ENCODE measurements at regions not wholly inside any gene's neighbourhood (a gene's known extent, or its start where the extent isn't known, plus 50 kb on each side); places are given as distances from the start of the nearest gene placed in this dataset.
A peak's percentile ranks its signal among the peaks of the same experiment; 100 is the strongest.

DNA sequence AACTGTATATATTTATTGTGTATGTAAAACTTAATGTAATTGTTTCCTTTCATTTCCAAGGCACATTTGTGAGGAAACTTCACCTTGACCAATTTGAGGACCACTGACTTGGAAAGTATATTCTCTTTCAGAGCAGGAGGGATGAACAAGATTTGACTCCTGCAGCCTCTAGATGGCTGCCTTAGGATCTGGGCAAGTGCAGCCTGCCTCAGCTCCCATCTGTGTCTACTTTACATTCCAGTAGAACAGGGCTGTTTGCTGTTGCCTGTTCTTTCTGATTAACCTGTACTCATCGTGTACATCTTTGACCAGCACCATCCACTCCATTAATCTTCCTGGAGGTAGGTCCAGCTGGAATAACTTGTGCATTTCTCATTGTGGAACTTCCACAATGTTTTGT, 312.8 kb downstream of the HLX start:
- no peak overlapping the region for H2BK120ac ChIP-seq (ENCODE audit: insufficient read depth, low read length, poor library complexity)
- H4K12ac ChIP-seq (ENCODE audit: low read depth, low read length), result no peak overlapping the region
- no peak overlapping the region for H3K4ac ChIP-seq (ENCODE audit: low read depth, low read length)
- no peak overlapping the region for H4K8ac ChIP-seq (ENCODE audit: low read depth, low read length)
- no peak overlapping the region for H3K27ac ChIP-seq (ENCODE audit: low read depth, low read length)
- H2AK5ac ChIP-seq (ENCODE audit: low read length), result no peak overlapping the region
- H2BK5ac ChIP-seq (ENCODE audit: low read depth, low read length, poor library complexity), result no peak overlapping the region
- DNase-seq, result no peak
- no peak overlapping the region for H3K9ac ChIP-seq (ENCODE audit: low read length)
- WGBS (ENCODE audit: extremely low coverage, insufficient coverage, insufficient read length), result no CpG with 5 or more reads among the region's 1 CpG
- no peaks in the 10 kb centered on the region for H3K79me2 ChIP-seq (ENCODE audit: control insufficient read depth, insufficient read depth, low read length, poor library complexity)
- no peak overlapping the region for H2BK12ac ChIP-seq (ENCODE audit: low read length)
- H3K9me3 ChIP-seq (ENCODE audit: insufficient read depth, low read depth, low read length), result no peaks in the 10 kb centered on the region
- no peak overlapping the region for H4K91ac ChIP-seq (ENCODE audit: low read depth, low read length)
- H3K4me1 ChIP-seq (ENCODE audit: control insufficient read depth in 1 of 2, insufficient read depth in 2 of 2, low read length in 2 of 2), result no peaks in the 10 kb centered on the region
- H3K14ac ChIP-seq (ENCODE audit: low read length), result no peak overlapping the region
- H3K18ac ChIP-seq (ENCODE audit: low read length), result no peak overlapping the region
- no peak overlapping the region for H2AFZ ChIP-seq (ENCODE audit: insufficient read depth, low read length, poor library complexity)
- no peaks in the 10 kb centered on the region for H3K27me3 ChIP-seq (ENCODE audit: insufficient read depth, low read length)
- H3K4me2 ChIP-seq (ENCODE audit: low read length), result no peak overlapping the region
- H3K79me1 ChIP-seq (ENCODE audit: low read length), result no peaks in the 10 kb centered on the region
- no peak overlapping the region for H3K4me3 ChIP-seq (ENCODE audit: low read depth, low read length)
- no peak overlapping the region for H3K23ac ChIP-seq (ENCODE audit: low read length)
- H3K36me3 ChIP-seq (ENCODE audit: control insufficient read depth in 1 of 2, insufficient read depth in 2 of 2, low read length in 2 of 2), result no peaks in the 10 kb centered on the region

DNA sequence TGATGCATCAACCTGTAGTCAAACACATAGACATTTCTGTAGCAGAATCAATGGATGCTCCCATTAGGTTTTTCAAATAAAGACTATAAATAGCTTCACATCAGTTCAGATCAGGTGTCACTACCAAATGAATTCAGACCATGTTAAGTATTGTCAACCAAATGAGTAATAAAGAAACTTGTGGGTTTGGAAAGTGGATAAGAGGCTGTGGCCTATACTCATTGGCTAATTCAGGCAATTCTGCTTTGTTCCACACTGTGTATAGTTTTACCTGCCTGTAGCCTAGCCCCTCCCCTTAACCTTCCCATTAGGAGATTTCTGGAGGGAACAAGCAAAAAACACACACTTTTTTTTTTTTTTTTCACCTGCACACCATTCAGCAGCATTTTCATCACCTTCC, 321.2 kb downstream of the HLX start:
- H2BK120ac ChIP-seq (ENCODE audit: insufficient read depth, low read length, poor library complexity), result no peak overlapping the region
- H2BK5ac ChIP-seq (ENCODE audit: low read depth, low read length, poor library complexity), result no peak overlapping the region
- H4K91ac ChIP-seq (ENCODE audit: low read depth, low read length), result no peak overlapping the region
- H3K4me2 ChIP-seq (ENCODE audit: low read length), result no peak overlapping the region
- no peaks in the 10 kb centered on the region for H3K36me3 ChIP-seq (ENCODE audit: control insufficient read depth in 1 of 2, insufficient read depth in 2 of 2, low read length in 2 of 2)
- no peak overlapping the region for H3K9ac ChIP-seq (ENCODE audit: low read length)
- no peaks in the 10 kb centered on the region for H3K4me1 ChIP-seq (ENCODE audit: control insufficient read depth in 1 of 2, insufficient read depth in 2 of 2, low read length in 2 of 2)
- H3K4ac ChIP-seq (ENCODE audit: low read depth, low read length), result no peak overlapping the region
- no peak overlapping the region for H3K18ac ChIP-seq (ENCODE audit: low read length)
- no peak overlapping the region for H3K23ac ChIP-seq (ENCODE audit: low read length)
- H3K9me3 ChIP-seq (ENCODE audit: insufficient read depth, low read depth, low read length), result no peaks in the 10 kb centered on the region
- H3K27me3 ChIP-seq (ENCODE audit: insufficient read depth, low read length), result no peaks in the 10 kb centered on the region
- DNase-seq, result no peak
- H2AK5ac ChIP-seq (ENCODE audit: low read length), result no peak overlapping the region
- no peak overlapping the region for H4K12ac ChIP-seq (ENCODE audit: low read depth, low read length)
- H3K14ac ChIP-seq (ENCODE audit: low read length), result no peak overlapping the region
- no peak overlapping the region for H4K8ac ChIP-seq (ENCODE audit: low read depth, low read length)
- no peak overlapping the region for H3K4me3 ChIP-seq (ENCODE audit: low read depth, low read length)
- H2AFZ ChIP-seq (ENCODE audit: insufficient read depth, low read length, poor library complexity), result no peak overlapping the region
- H2BK12ac ChIP-seq (ENCODE audit: low read length), result no peak overlapping the region
- no peak overlapping the region for H3K27ac ChIP-seq (ENCODE audit: low read depth, low read length)
- H3K79me2 ChIP-seq (ENCODE audit: control insufficient read depth, insufficient read depth, low read length, poor library complexity), result no peaks in the 10 kb centered on the region
- no peaks in the 10 kb centered on the region for H3K79me1 ChIP-seq (ENCODE audit: low read length)

- H3K27me3 ChIP-seq (ENCODE audit: insufficient read depth, low read length), result no peaks in the 10 kb centered on the region
- H3K4me2 ChIP-seq (ENCODE audit: low read length), result no peak overlapping the region
- no peak overlapping the region for H2BK120ac ChIP-seq (ENCODE audit: insufficient read depth, low read length, poor library complexity)
- no peaks in the 10 kb centered on the region for H3K79me1 ChIP-seq (ENCODE audit: low read length)
- H4K8ac ChIP-seq (ENCODE audit: low read depth, low read length), result no peak overlapping the region
- no peak overlapping the region for H2BK12ac ChIP-seq (ENCODE audit: low read length)
- H3K9me3 ChIP-seq (ENCODE audit: insufficient read depth, low read depth, low read length), result no peaks in the 10 kb centered on the region
- H3K4me1 ChIP-seq (ENCODE audit: control insufficient read depth in 1 of 2, insufficient read depth in 2 of 2, low read length in 2 of 2), result no peaks in the 10 kb centered on the region
- no peaks in the 10 kb centered on the region for H3K79me2 ChIP-seq (ENCODE audit: control insufficient read depth, insufficient read depth, low read length, poor library complexity)
- H3K4ac ChIP-seq (ENCODE audit: low read depth, low read length), result no peak overlapping the region
- no peak overlapping the region for H3K27ac ChIP-seq (ENCODE audit: low read depth, low read length)
- H2AFZ ChIP-seq (ENCODE audit: insufficient read depth, low read length, poor library complexity), result no peak overlapping the region
- H2AK5ac ChIP-seq (ENCODE audit: low read length), result no peak overlapping the region
- H3K14ac ChIP-seq (ENCODE audit: low read length), result no peak overlapping the region
- no peak overlapping the region for H3K18ac ChIP-seq (ENCODE audit: low read length)
- no peak overlapping the region for H4K12ac ChIP-seq (ENCODE audit: low read depth, low read length)
- no peaks in the 10 kb centered on the region for H3K36me3 ChIP-seq (ENCODE audit: control insufficient read depth in 1 of 2, insufficient read depth in 2 of 2, low read length in 2 of 2)
- H3K23ac ChIP-seq (ENCODE audit: low read length), result no peak overlapping the region
- H3K4me3 ChIP-seq (ENCODE audit: low read depth, low read length), result no peak overlapping the region
- H3K9ac ChIP-seq (ENCODE audit: low read length), result no peak overlapping the region
- H2BK5ac ChIP-seq (ENCODE audit: low read depth, low read length, poor library complexity), result no peak overlapping the region
- no peak for DNase-seq
- no peak overlapping the region for H4K91ac ChIP-seq (ENCODE audit: low read depth, low read length)
These were observed 322.5 kb downstream of the HLX start for GRCh38 chr1:221201773-221202172.

DNA sequence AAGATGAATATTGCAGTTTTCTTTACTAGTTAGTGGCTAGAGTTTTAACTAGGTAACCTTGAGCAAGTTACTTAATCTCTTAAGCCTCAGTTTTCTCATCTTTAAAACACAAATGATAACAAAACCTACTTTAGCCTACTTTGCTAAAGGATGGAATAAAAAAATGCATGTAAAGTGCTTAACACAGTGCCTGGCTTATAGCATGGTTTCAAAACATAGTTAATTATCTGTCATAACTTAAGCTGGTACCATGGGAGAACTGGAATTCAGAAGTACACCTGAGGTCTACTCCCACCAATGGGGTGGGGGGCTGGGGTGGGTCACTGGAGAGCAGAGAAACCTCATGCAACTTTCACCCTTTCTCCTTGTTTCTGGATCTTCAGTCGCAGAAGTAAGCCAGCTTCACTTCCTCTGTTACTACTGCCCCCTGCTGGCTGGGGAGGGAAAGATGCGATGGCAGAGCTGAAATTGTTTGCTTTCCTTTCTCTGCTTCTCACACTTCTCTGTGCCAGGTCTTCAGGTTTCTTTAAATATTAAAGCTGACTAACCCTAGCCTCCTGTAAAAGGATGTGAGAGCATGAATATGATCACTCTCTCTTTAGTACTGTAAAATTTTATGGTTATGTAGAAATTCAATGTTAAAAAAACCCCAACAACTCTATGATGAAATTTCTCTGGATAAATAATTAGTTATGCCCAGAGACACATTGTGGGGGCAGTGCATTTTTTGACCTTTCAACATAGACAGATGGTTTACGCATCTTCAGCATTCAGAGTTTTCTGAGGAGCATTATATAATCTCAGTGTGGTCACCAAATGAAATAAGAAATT, 324.2 kb downstream of the HLX start:
- no peak overlapping the region for H3K18ac ChIP-seq (ENCODE audit: low read length)
- H3K36me3 ChIP-seq (ENCODE audit: control insufficient read depth in 1 of 2, insufficient read depth in 2 of 2, low read length in 2 of 2), result no peaks in the 10 kb centered on the region
- no CpG with 5 or more reads among the region's 3 CpGs for WGBS (ENCODE audit: extremely low coverage, insufficient coverage, insufficient read length)
- H4K8ac ChIP-seq (ENCODE audit: low read depth, low read length), result no peak overlapping the region
- H2BK5ac ChIP-seq (ENCODE audit: low read depth, low read length, poor library complexity), result no peak overlapping the region
- peak; percentile 43 to 88 for DNase-seq
- H3K23ac ChIP-seq (ENCODE audit: low read length), result no peak overlapping the region
- H3K4me3 ChIP-seq (ENCODE audit: low read depth, low read length), result no peak overlapping the region
- H2BK120ac ChIP-seq (ENCODE audit: insufficient read depth, low read length, poor library complexity), result no peak overlapping the region
- no peak overlapping the region for H4K12ac ChIP-seq (ENCODE audit: low read depth, low read length)
- no peaks in the 10 kb centered on the region for H3K9me3 ChIP-seq (ENCODE audit: insufficient read depth, low read depth, low read length)
- no peak overlapping the region for H3K14ac ChIP-seq (ENCODE audit: low read length)
- no peak overlapping the region for H4K91ac ChIP-seq (ENCODE audit: low read depth, low read length)
- no peaks in the 10 kb centered on the region for H3K27me3 ChIP-seq (ENCODE audit: insufficient read depth, low read length)
- no peaks in the 10 kb centered on the region for H3K79me2 ChIP-seq (ENCODE audit: control insufficient read depth, insufficient read depth, low read length, poor library complexity)
- H3K4me1 ChIP-seq (ENCODE audit: control insufficient read depth in 1 of 2, insufficient read depth in 2 of 2, low read length in 2 of 2), result no peaks in the 10 kb centered on the region
- no peaks in the 10 kb centered on the region for H3K79me1 ChIP-seq (ENCODE audit: low read length)
- H3K4me2 ChIP-seq (ENCODE audit: low read length), result no peak overlapping the region
- no peak overlapping the region for H3K27ac ChIP-seq (ENCODE audit: low read depth, low read length)
- H3K4ac ChIP-seq (ENCODE audit: low read depth, low read length), result no peak overlapping the region
- H3K9ac ChIP-seq (ENCODE audit: low read length), result no peak overlapping the region
- H2AK5ac ChIP-seq (ENCODE audit: low read length), result no peak overlapping the region
- H2AFZ ChIP-seq (ENCODE audit: insufficient read depth, low read length, poor library complexity), result no peak overlapping the region
- no peak overlapping the region for H2BK12ac ChIP-seq (ENCODE audit: low read length)

All from trophoblast cell (in vitro differentiated cells and primary cell).